Stimulated activated CD4-positive, alpha-beta T cell treated with anti-CD3 and anti-CD28 coated beads, TNF-alpha, amount 100 ng/mL, for 48 hours (primary cell): ENCODE measurements at regions not wholly inside any gene's neighbourhood (a gene's known extent, or its start where the extent isn't known, plus 50 kb on each side); places are given as distances from the start of the nearest gene placed in this dataset.

Experiments used
- DNase-seq, 3 donors: peaks; one replicate each; pipeline ENCODE4 v3.0.0-alpha.2; 2020; ENCODE audit warnings: low read depth in 3 of 3

DNA sequence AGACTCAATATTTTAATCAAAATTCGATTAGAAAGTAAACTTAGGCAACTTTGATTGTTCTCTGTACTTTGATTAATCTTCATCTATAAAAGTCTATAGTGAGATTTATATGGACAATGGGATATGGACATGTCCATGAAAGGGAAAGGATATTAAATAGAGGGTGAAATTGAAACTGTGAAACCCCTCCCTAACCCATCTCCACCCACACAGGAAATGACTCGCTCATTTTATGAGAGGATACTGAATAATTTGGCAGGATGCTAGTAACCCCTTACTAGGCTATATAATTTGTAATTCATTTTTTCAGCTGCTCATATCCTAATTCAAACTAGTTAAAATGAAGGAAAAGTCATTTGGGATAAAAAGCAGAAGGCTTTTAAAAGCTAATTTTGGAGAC lies 328.0 kb upstream of the ATP2B1 start:
- DNase-seq: no peak

GRCh38 chr12:90030726-90031125 lies 322.1 kb upstream of the ATP2B1 start:
- no peak for DNase-seq

DNA sequence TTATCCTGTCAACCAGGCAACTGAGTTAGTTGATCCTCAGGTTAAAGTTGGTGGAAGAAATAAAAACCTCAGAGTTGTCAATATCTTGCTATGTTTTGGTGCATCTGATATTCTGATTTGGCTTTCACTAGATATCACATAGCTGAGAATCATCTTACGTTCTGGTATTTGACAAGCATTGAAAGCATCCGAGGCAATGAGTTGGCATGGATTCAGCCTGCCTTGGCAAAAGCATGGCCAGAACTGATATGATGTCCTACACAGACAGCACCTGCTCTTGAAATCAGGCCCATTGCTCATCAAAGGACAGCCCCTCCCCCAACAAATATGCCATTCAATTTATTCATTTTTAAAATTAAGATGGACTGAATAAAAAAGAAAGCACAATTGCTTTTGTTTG lies 320.7 kb upstream of the ATP2B1 start:
- DNase-seq: no peak

DNA sequence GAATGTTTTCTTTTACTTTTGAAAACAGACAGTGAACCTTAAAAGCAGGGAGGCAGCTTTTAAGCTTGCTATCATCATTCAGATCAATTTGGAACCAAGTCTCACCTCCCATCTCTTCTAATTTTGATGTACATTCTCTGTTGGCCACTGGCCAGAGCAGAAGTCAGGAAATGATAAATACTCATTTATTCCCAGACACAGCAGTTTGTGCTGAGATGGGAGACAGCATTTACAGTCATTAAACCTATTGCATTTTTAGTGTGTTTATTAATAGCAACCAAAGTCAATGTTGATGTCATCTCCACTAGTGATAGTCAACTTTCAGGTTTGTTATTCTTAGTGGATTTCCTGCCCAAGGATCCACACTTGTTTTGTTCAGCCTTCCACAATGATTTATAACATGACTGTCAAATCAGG lies 320.0 kb upstream of the ATP2B1 start:
- no peak for DNase-seq

DNA sequence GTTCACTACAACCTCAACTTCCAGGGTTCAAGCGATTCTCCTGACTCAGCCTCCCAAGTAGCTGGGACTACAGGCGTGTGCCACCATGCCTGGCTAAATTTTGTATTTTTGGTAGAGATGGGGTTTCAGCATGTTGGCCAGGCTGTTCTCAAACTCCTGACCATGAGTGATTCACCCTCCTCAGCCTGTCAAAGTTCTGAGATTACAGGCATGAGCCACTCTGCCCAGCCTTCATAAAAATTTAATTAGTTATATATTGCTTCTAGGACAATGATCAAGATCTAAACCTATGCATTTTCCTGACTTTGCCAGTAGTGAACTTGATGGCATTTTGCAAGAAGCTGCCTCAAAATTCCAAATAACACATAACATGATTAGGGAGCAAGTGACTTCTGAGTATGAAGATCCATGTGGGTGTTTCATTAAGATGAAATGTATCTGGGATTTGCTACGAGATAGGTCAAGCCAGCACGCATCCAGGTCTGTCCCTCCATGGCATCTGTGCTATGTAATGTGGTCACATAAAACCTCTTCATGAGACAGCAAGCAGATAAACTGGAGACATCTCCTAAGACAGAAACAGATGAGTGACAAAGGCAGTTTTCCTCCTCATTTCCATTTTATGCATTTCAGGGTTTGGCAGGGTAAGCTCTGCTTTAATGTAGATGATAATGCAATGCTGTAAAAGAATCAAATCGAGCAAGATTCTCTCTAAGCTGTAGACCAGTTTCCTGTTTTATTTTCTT lies 319.4 kb upstream of the ATP2B1 start:
- DNase-seq: no peak

- no peak for DNase-seq
Measured at GRCh38 chr12:90027041-90027440, 318.4 kb upstream of the ATP2B1 start.

GRCh38 chr12:90026516-90026915 lies 317.9 kb upstream of the ATP2B1 start:
- no peak for DNase-seq

DNA sequence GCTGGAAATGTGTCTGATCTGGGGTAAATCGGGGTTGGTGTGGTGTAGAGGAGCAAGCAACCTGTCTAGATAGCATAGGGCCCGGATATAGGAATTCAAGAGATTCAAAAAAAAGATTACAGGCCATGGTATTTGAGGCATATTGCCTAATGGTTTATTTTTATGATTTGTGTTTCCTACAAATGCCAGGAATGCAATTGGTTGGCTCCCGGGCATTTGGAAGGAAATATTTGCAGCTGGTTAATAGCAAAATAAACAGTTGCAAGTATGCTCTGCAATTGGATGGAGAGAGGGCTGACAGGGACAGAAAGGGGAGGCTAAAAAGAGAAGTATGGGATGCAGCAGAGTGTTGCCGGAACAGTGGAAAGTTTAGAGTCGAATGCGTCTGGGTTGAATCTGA lies 315.6 kb upstream of the ATP2B1 start:
- DNase-seq: no peak

DNA sequence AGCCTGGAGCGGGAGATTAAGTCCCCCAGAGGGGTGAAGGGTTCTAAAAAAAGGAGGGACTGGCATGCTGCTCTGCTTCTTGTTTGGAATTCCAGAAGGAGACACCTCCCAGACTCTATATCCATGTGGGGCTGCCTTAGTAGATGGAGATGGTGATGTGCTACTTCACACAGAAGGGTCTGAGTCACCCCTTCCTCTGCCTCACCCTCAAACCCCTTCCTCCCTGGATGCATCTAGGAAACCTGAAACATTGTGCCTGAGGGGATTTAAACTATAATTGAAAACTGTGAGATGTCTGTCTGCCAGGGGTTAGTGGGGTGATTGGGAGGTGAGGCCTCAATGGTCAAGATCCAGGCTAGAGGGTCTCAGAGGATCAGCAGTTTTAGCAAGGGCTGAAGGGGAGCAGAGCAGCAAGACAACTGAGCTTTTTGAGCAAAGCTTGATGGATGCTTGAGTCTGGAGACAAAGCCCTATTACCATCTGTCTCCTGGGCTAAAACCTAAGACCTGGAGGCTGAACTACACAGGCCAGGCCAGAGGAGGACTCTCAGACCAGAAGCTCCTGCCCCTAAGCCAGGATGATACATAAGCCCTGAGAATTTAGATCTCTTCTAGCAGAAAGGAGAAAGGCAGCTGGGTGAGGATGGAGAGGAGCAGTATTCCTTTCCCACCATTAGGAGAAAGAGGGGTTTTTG lies 314.7 kb upstream of the ATP2B1 start:
- DNase-seq: no peak

- no peak for DNase-seq
Measured at GRCh38 chr12:90021795-90022440, 313.3 kb upstream of the ATP2B1 start.

DNA sequence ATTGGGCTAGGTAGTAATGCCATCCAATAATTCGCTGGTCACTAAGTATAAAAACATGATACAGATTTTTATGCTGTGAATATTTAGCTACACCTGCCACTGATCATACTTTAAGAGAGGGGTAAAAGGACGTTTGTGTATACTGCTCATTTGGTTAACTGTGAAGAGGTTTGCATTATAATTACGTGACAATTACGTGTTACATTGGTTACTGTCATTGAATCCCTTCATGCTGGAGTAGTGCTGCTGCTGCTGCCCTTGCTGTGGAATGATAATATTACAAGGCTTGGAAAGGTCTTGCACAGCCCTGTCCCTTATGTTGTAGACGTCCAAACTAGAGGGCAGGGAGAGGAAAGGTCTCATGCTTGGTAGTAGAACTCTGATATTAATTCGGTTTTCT lies 312.2 kb upstream of the ATP2B1 start:
- no peak for DNase-seq

GRCh38 chr12:90020436-90020835 lies 311.8 kb upstream of the ATP2B1 start:
- DNase-seq: no peak

- no peak for DNase-seq
Measured at GRCh38 chr12:90020014-90020413, 311.4 kb upstream of the ATP2B1 start.

DNA sequence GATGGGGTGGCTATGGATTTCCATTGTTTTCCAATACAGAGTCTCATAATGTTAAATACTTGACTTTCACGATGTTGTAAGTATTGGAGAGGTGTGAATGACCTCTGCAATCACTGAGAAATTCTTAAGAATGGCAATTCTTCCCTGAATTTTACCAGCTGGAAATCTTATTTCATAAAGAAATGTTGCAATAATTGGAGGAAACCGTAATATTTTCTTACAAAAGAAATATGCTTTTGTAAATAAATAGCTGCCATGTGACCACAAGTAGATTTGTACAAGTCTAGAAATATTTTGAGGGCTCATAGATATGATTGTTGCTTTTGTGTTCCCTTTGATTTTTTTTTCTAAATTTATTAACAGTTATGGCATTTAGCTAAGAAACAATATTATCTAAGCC lies 308.7 kb upstream of the ATP2B1 start:
- DNase-seq: no peak

GRCh38 chr12:90015228-90015627 lies 306.6 kb upstream of the ATP2B1 start:
- no peak for DNase-seq

DNA sequence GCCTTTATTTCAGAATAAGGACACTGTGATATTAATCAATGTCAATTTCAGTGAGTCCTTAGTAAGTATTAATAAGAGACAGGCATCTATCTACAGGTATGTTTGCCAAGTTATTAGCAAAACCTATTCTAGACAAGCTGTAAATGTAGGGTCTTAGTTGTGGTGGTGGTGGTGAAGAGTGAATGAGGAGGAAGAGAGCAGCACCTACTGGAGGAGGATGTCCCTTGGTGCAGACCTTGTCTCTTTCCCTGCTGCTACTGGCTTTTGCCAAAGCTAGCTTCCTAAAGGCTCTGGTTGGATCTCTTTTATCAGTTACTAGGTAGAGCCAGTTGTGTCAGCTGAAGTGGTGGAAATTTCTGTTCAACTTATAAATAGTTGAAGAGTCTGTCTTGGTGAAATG lies 304.8 kb upstream of the ATP2B1 start:
- DNase-seq: no peak

- DNase-seq: no peak
Measured at GRCh38 chr12:90010089-90010488, 301.5 kb upstream of the ATP2B1 start.

DNA sequence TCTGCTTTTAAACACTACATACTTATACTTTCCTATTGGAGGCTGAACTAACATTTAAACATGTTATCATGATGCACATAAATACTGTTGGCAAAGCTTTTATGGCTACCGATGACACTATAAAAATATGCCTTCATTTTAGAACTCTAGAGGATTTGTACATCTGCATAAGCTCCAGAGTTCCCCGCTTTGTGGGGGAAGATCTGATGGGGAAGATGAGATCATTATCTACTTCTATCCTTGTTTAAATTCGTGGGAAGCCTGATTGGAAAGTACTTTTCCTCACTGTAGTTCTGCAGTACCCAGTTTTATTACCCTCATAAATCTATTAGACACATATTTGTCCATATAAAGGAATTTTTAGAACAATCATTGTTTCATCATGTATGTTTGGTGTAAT lies 299.6 kb upstream of the ATP2B1 start:
- no peak for DNase-seq

DNA sequence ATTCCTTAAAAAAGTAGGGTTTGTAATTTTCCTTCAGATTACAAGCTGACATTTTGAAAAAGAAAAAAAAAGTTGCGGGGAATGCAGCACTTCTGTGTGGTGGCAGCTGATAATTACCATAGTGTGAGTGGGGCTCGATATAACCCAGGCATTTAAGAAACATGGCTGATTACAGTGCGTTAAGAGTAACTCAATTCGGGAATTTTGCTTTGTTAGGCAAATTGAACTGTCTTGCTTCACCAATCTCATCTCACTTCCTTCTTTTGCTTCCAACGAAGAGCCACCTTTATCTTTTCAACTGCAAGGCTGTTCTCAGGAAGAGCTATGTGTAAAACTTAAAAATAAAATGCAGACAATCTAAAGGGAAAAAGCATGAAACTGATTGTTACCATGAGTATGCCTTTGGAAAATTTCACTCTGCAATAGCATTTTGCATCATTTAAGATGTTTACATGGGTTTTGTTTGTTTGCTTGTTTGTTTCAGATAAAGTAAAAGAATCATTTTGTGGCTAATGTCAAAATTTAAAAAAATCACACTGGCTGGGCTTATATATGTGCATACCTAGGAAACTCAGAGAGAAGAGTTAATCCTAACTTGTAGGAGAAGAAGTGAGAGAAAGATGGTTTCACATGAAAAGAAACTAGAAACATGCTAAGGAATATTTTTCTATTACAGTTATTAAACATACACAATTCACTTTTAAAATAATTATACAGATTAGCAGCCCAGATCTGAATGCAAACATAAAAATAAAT lies 295.9 kb upstream of the ATP2B1 start:
- no peak for DNase-seq

DNA sequence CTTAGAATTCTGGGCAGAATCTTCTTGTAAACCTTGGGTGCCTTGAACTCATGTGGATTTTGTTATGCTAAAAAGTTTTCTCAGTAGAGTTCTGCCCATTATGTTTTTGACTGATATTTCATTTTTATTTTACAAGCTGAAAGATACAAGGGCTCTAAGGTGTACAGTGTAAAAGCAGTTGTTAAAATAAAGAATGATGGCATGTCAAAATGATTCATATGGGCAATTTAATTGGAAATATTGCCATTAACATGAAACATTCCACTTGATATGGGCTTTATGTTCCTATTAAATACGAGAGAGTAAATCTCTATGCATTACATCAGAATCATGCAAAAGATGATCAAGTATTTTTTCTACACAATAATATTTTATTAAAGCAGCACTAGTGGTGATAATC lies 295.1 kb upstream of the ATP2B1 start:
- no peak for DNase-seq

DNA sequence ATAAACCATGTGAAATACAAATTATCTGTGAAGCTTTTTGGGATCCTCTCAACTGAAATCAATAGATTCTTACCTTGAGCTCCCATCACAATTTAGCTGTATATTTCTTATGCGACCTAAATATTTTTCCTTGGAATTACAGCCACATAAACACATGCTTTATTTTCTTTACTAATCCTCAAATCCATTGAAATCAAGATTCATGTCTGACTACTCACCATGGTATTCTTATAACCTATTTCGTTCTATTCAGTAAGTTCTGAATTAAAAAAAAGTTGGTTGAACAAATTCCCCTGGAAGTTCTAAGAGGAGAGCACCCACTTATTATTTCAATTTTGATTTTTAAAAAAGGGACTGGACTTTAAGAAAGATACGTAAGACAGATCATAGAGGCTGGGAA lies 292.1 kb upstream of the ATP2B1 start:
- DNase-seq: no peak
